ENCODE measurements at regions not wholly inside any gene's neighbourhood (a gene's known extent, or its start where the extent isn't known, plus 50 kb on each side); places are given as distances from the start of the nearest gene placed in this dataset.

- TF ChIP-seq CTCF (IDR thresholded peaks at IDR 0.05; ENCODE audit: borderline replicate concordance, extremely low read depth, low read length, poor library complexity, severe bottlenecking) (no peak), EZH2 (IDR thresholded peaks at IDR 0.05; ENCODE audit: borderline replicate concordance, low read depth, low read length, severe bottlenecking) (no peak)
These were observed 266.5 kb upstream of the NPY start for GRCh38 chr7:24017519-24017918.

All from DND-41 (cell line).